HCT116 (cell line): ENCODE measurements at regions not wholly inside any gene's neighbourhood (a gene's known extent, or its start where the extent isn't known, plus 50 kb on each side); places are given as distances from the start of the nearest gene placed in this dataset.

Source experiments
- ATAC-seq: fragments of 200-7000 bp; cut with Tn5 transposase; 2 replicates; pipeline ENCODE4 v1.9.1; 2020; ENCODE audit warnings: mild to moderate bottlenecking, moderate library complexity
- BruUV-seq: library from RNA; stranded (reverse); fragments of 400-500 nt; replicated peaks from 2 replicates; lab custom pipeline; 2021; lab: Mats Ljungman, UMichigan
- CTCF ChIA-PET: fragments of 300-600 bp; sonication (Branson Sonifier 250); formaldehyde crosslinking; loops from one replicate; lab custom pipeline; 2021; ENCODE audit warnings: antibody characterized with exemption; lab: Charles Lee
- POLR2A ChIA-PET: fragments of 300-600, 350-600 bp; sonication (Branson Sonifier 250); formaldehyde crosslinking; loops from one replicate; lab custom pipeline; 2021; ENCODE audit warnings: antibody characterized with exemption; lab: Charles Lee
- RAD21 ChIA-PET, 2 experiments: fragments of 300-600 bp; sonication (Branson Sonifier 250); formaldehyde crosslinking; loops; one replicate each; lab custom pipeline; 2023; ENCODE audit warnings: low total read pairs in 2 of 2; ENCODE audit not compliant: uncharacterized antibody in 2 of 2, unreplicated experiment in 2 of 2, low non-redundant PET in 1 of 2; lab: Charles Lee
- DNase-seq: peaks from one replicate; pipeline ENCODE4 v3.0.0-alpha.2; 2010; ENCODE audit warnings: low read depth, low spot score
- H2AFZ ChIP-seq: fragments of 200-600 bp; shearing (Covaris generic), sonication (generic); 2 replicates; pipeline ENCODE4 v1.6.1; 2017; ENCODE audit warnings: low read depth, mixed run types, mixed read lengths, antibody characterized with exemption, low read length; ENCODE audit not compliant: poor library complexity, severe bottlenecking
- H3K27ac ChIP-seq: 2 replicates; pipeline ENCODE4 v1.5.1; 2012; ENCODE audit warnings: low read depth, low read length
- H3K27me3 ChIP-seq: fragments of 200-600 bp; sonication (generic); 2 replicates; pipeline ENCODE4 v1.6.1; 2016; ENCODE audit warnings: mixed run types, low read length, mixed read lengths; ENCODE audit not compliant: insufficient read depth
- H3K36me3 ChIP-seq, 2 experiments: fragments of 200-500 bp in 1 of 2; fragments of 200-600 bp in 1 of 2; sonication (Bioruptor generic) in 1 of 2; sonication (generic) in 1 of 2; 2 replicates each; pipeline versions ENCODE4 v1.5.1 to v1.6.1; 2014 to 2016; ENCODE audit warnings: low read length in 2 of 2, inconsistent platforms in 1 of 2, mixed read lengths in 1 of 2, mixed run types in 1 of 2; ENCODE audit not compliant: insufficient read depth in 2 of 2, control insufficient read depth in 1 of 2
- H3K4me1 ChIP-seq, 2 experiments: fragments of 200-600 bp in 1 of 2; sonication (generic) in 1 of 2; 2 replicates each; pipeline versions ENCODE4 v1.5.1 to v1.6.1; 2012 to 2017; ENCODE audit warnings: low read length in 2 of 2, inconsistent platforms in 1 of 2, mild to moderate bottlenecking in 1 of 2, mixed read lengths in 1 of 2, mixed run types in 1 of 2, moderate library complexity in 1 of 2; ENCODE audit not compliant: insufficient read depth in 2 of 2, control insufficient read depth in 1 of 2
- H3K4me2 ChIP-seq: fragments of 200-600 bp; sonication (generic); 2 replicates; pipeline ENCODE4 v1.6.1; 2017; ENCODE audit warnings: mixed run types, low read length, mixed read lengths
- H3K4me3 ChIP-seq, 2 experiments: fragments of 200-600 bp in 1 of 2; sonication (generic) in 1 of 2; replicated peaks in 1 of 2; 2 replicates each; pipeline ENCODE4 v1.5.1; 2011 to 2016; ENCODE audit warnings: low read length in 2 of 2, control low read depth in 1 of 2, low read depth in 1 of 2, mild to moderate bottlenecking in 1 of 2, mixed read lengths in 1 of 2, mixed run types in 1 of 2
- H3K79me2 ChIP-seq: fragments of 200-600 bp; sonication (generic); 2 replicates; pipeline ENCODE4 v1.6.1; 2017; ENCODE audit warnings: mild to moderate bottlenecking, mixed run types, low read length, moderate library complexity, mixed read lengths; ENCODE audit not compliant: insufficient read depth
- H3K9ac ChIP-seq: fragments of 200-600 bp; sonication (generic); 2 replicates; pipeline ENCODE4 v1.6.1; 2016; ENCODE audit warnings: low read length, mixed read lengths
- H3K9me2 ChIP-seq: fragments of 200-600 bp; sonication (generic), shearing (Covaris generic); 2 replicates; pipeline ENCODE4 v1.6.1; 2017; ENCODE audit warnings: mixed run types, mild to moderate bottlenecking, moderate library complexity; ENCODE audit not compliant: insufficient read depth
- H3K9me3 ChIP-seq, 2 experiments: fragments of 200-500 bp in 1 of 2; fragments of 200-600 bp in 1 of 2; sonication (Bioruptor generic) in 1 of 2; sonication (generic) in 1 of 2; 2 replicates each; pipeline ENCODE4 v1.6.1; 2014 to 2017; ENCODE audit warnings: low read length in 2 of 2, mixed read lengths in 2 of 2, inconsistent platforms in 1 of 2, low read depth in 1 of 2, mild to moderate bottlenecking in 1 of 2, mixed run types in 1 of 2, moderate library complexity in 1 of 2; ENCODE audit not compliant: control insufficient read depth in 1 of 2, insufficient read depth in 1 of 2
- H4K20me1 ChIP-seq: fragments of 200-600 bp; sonication (generic), shearing (Covaris generic); 2 replicates; pipeline ENCODE4 v1.6.1; 2017; ENCODE audit warnings: mixed run types, mild to moderate bottlenecking, moderate library complexity; ENCODE audit not compliant: insufficient read depth
- CBX3 ChIP-seq: IDR thresholded peaks from 2 replicates; pipeline ENCODE4 v1.6.1; 2012; ENCODE audit warnings: low read depth
- CEBPB ChIP-seq: IDR thresholded peaks from 2 replicates; pipeline ENCODE4 v1.6.1; 2012; ENCODE audit warnings: low read depth
- CTCF ChIP-seq, 3 experiments: fragments of 200-600 bp in 1 of 3; sonication (generic) in 1 of 3; IDR thresholded peaks in 2 of 3; conservative IDR thresholded peaks in 1 of 3; 2 replicates each; pipeline ENCODE4 v1.5.1; 2012 to 2017; ENCODE audit warnings: low read depth in 2 of 3, low read length in 2 of 3, antibody characterized with exemption in 1 of 3, borderline replicate concordance in 1 of 3, control low read depth in 1 of 3, mild to moderate bottlenecking in 1 of 3, mixed read lengths in 1 of 3, mixed run types in 1 of 3, moderate library complexity in 1 of 3; ENCODE audit not compliant: insufficient read depth in 1 of 3
- EGR1 ChIP-seq: IDR thresholded peaks from 2 replicates; pipeline ENCODE4 v1.6.1; 2012; ENCODE audit warnings: low read depth
- EZH2 ChIP-seq: fragments of 200-600 bp; sonication (generic); IDR thresholded peaks from 2 replicates; pipeline ENCODE4 v1.6.1; 2017; ENCODE audit warnings: antibody characterized with exemption, mixed run types
- EZH2phosphoT487 ChIP-seq: fragments of 200-600 bp; IDR thresholded peaks from 2 replicates; pipeline ENCODE4 v1.6.1; 2018; ENCODE audit warnings: antibody characterized with exemption, borderline replicate concordance
- FOSL1 ChIP-seq: IDR thresholded peaks from 2 replicates; pipeline ENCODE4 v1.6.1; 2012; ENCODE audit warnings: low read depth
- JUND ChIP-seq: IDR thresholded peaks from 2 replicates; pipeline ENCODE4 v1.6.1; 2012
- MAX ChIP-seq: IDR thresholded peaks from 2 replicates; pipeline ENCODE4 v1.6.1; 2012
- POLR2A ChIP-seq: IDR thresholded peaks from 2 replicates; pipeline ENCODE4 v1.7.0; 2011; ENCODE audit warnings: borderline replicate concordance; ENCODE audit not compliant: insufficient read depth, insufficient read length; ENCODE audit errors: extremely low read depth
- POLR2AphosphoS5 ChIP-seq: IDR thresholded peaks from 2 replicates; pipeline ENCODE4 v1.6.1; 2011; ENCODE audit warnings: mild to moderate bottlenecking, low read depth, low read length, moderate library complexity
- REST ChIP-seq: IDR thresholded peaks from 2 replicates; pipeline ENCODE4 v1.6.1; 2012; ENCODE audit warnings: low read depth
- SIN3A ChIP-seq: IDR thresholded peaks from 2 replicates; pipeline ENCODE4 v1.6.1; 2012; ENCODE audit warnings: low read depth
- SP1 ChIP-seq: IDR thresholded peaks from 2 replicates; pipeline ENCODE4 v1.6.1; 2012; ENCODE audit warnings: low read depth
- SRF ChIP-seq: IDR thresholded peaks from 2 replicates; pipeline ENCODE4 v1.6.1; 2012; ENCODE audit warnings: low read depth
- TCF7L2 ChIP-seq: IDR thresholded peaks from 2 replicates; pipeline ENCODE4 v1.7.0; 2011; ENCODE audit warnings: borderline replicate concordance, inconsistent platforms; ENCODE audit not compliant: insufficient read depth, insufficient read length; ENCODE audit errors: extremely low read depth
- ZBTB33 ChIP-seq: IDR thresholded peaks from 2 replicates; pipeline ENCODE4 v1.6.1; 2011; ENCODE audit warnings: mild to moderate bottlenecking, low read length, moderate library complexity; ENCODE audit not compliant: insufficient replicate concordance; ENCODE audit errors: extremely low read depth
- ZNF274 ChIP-seq: fragments of 200-500 bp; sonication (Bioruptor generic); IDR thresholded peaks from 2 replicates; pipeline ENCODE4 v1.6.1; 2014; ENCODE audit warnings: mild to moderate bottlenecking, low read depth, low read length, inconsistent platforms
- intact Hi-C: fragments of 100-400 bp; cut with micrococcal nuclease; formaldehyde crosslinking; loops from 2 replicates; pipeline ENCODE4 v1.10.0; 2022

- Histone ChIP-seq H3K4me1 (no peaks in the 10 kb centered on the region), H3K9me3 (no peaks in the 10 kb centered on the region), H3K27me3 (no peaks in the 10 kb centered on the region), H4K20me1 (no peaks in the 10 kb centered on the region), H3K79me2 (no peaks in the 10 kb centered on the region), H3K36me3 (no peaks in the 10 kb centered on the region), H3K9ac (no peak overlapping the region), H3K4me3 (no peak overlapping the region), H2AFZ (no peak overlapping the region), H3K9me2 (no peaks in the 10 kb centered on the region), H3K4me2 (no peak overlapping the region), H3K27ac (no peak overlapping the region)
- ChIA-PET RAD21 (no interaction called here), CTCF (no interaction called here), POLR2A (no interaction called here)
- ATAC-seq, result no peak
- no TSS peak for BruUV-seq
- TF ChIP-seq SIN3A (no peak), FOSL1 (no peak), EZH2phosphoT487 (no peak), TCF7L2 (no peak), CTCF (IDR thresholded peaks at IDR 0.05 in 2 of 3, conservative IDR thresholded peaks at IDR 0.05 in 1 of 3; ENCODE audit: borderline replicate concordance in 1 of 3, insufficient read depth in 1 of 3, low read depth in 2 of 3, low read length in 2 of 3) (no peak), CEBPB (no peak), POLR2A (no peak), EZH2 (no peak), EGR1 (no peak), CBX3 (no peak), SP1 (no peak), JUND (no peak), MAX (no peak), POLR2AphosphoS5 (no peak), ZNF274 (no peak), ZBTB33 (no peak), SRF (no peak), REST (no peak)
- intact Hi-C loops, result no loop called here
- no peak for DNase-seq
These were observed 351.7 kb upstream of the KYNU start for GRCh38 chr2:142525720-142526119.
